Peyer's patch (tissue), 4 donors: ENCODE measurements at regions not wholly inside any gene's neighbourhood (a gene's known extent, or its start where the extent isn't known, plus 50 kb on each side); places are given as distances from the start of the nearest gene placed in this dataset.

Experiments
- DNase-seq, 3 donors: peaks; one replicate each; pipeline ENCODE4 v3.0.0-alpha.2; 2017 to 2019
- H3K27ac ChIP-seq, 4 donors: fragments of 200-600 bp; sonication (generic); one replicate each; pipeline ENCODE4 v1.5.1; 2016 to 2019
- H3K27me3 ChIP-seq, 2 donors: fragments of 200-600 bp; sonication (generic); one replicate each; pipeline ENCODE4 v1.5.1; 2019
- H3K36me3 ChIP-seq, 3 donors: fragments of 200-600 bp; sonication (generic); one replicate each; pipeline ENCODE4 v1.5.1; 2016 to 2019
- H3K4me1 ChIP-seq, 4 donors: fragments of 200-600 bp; sonication (generic); one replicate each; pipeline ENCODE4 v1.5.1; 2016 to 2019
- H3K4me3 ChIP-seq, 4 donors: fragments of 200-600 bp; sonication (generic); 1 replicate in 3 of 4; 2 replicates in 1 of 4; pipeline ENCODE4 v1.5.1; 2016 to 2019; ENCODE audit warnings: mild to moderate bottlenecking in 1 of 4
- H3K9me3 ChIP-seq, 4 donors: fragments of 200-600 bp; sonication (generic); one replicate each; pipeline ENCODE4 v1.5.1; 2016 to 2019; ENCODE audit warnings: mild to moderate bottlenecking in 1 of 4
- CTCF ChIP-seq, 6 experiments: fragments of 450-650 bp in 4 of 6; fragments of 200-600 bp in 2 of 6; sonication (generic) in 1 of 6; IDR thresholded peaks; one replicate each; pipeline ENCODE4 v1.5.1; 2017 to 2019; ENCODE audit warnings: antibody characterized with exemption in 6 of 6, mild to moderate bottlenecking in 3 of 6, moderate library complexity in 1 of 6
- POLR2A ChIP-seq, 2 donors: fragments of 450-650 bp; IDR thresholded peaks; one replicate each; pipeline ENCODE4 v1.5.1; 2017; ENCODE audit warnings: antibody characterized with exemption in 2 of 2, mild to moderate bottlenecking in 2 of 2, moderate library complexity in 2 of 2

GRCh38 chr5:106940986-106941385, 729.8 kb downstream of the EFNA5 start:
- DNase-seq = no peak
- TF ChIP-seq POLR2A (IDR thresholded peaks at IDR 0.05) = no peak
- no peak for TF ChIP-seq CTCF (IDR thresholded peaks at IDR 0.05)
- Histone ChIP-seq H3K36me3 (no peaks in the 10 kb centered on the region), H3K27me3 (no peaks in the 10 kb centered on the region), H3K27ac (no peak overlapping the region), H3K9me3 (no peaks in the 10 kb centered on the region), H3K4me1 (no peaks in the 10 kb centered on the region), H3K4me3 (no peak overlapping the region)

- H3K4me3 ChIP-seq = no peak overlapping the region
- no peaks in the 10 kb centered on the region for H3K4me1 ChIP-seq
- H3K27me3 ChIP-seq = no peaks in the 10 kb centered on the region
- H3K9me3 ChIP-seq = no peaks in the 10 kb centered on the region
- no peak for DNase-seq
- TF ChIP-seq POLR2A (IDR thresholded peaks at IDR 0.05) = no peak
- no peak for TF ChIP-seq CTCF (IDR thresholded peaks at IDR 0.05)
- H3K36me3 ChIP-seq = no peaks in the 10 kb centered on the region
- no peak overlapping the region for H3K27ac ChIP-seq
Observed at GRCh38 chr5:106940301-106940846, 730.4 kb downstream of the EFNA5 start.

DNA sequence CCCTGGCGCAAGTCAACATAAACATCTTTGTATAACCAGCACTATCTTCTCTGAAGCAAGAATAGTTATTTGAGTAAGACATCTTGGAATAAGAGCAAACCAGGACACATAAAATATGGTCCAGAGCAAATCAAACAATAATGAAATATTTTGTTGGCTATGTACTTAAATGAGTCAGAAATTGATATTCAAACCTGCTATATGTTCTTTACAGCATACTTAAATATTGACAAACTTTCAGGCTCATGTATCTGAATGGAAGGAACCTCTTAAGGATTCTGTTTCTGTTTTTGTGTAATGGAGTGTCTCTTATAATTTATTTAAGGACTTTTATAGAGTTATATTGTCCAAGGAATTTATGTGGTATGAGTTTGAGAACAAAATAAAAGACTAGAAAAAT, 747.3 kb downstream of the EFNA5 start:
- H3K9me3 ChIP-seq = no peaks in the 10 kb centered on the region
- no peaks in the 10 kb centered on the region for H3K36me3 ChIP-seq
- no peak for DNase-seq
- H3K4me3 ChIP-seq = no peak overlapping the region
- H3K27me3 ChIP-seq = no peaks in the 10 kb centered on the region
- no peak overlapping the region for H3K27ac ChIP-seq
- H3K4me1 ChIP-seq = no peaks in the 10 kb centered on the region
- no peak for TF ChIP-seq POLR2A (IDR thresholded peaks at IDR 0.05)
- TF ChIP-seq CTCF (IDR thresholded peaks at IDR 0.05) = no peak

DNA sequence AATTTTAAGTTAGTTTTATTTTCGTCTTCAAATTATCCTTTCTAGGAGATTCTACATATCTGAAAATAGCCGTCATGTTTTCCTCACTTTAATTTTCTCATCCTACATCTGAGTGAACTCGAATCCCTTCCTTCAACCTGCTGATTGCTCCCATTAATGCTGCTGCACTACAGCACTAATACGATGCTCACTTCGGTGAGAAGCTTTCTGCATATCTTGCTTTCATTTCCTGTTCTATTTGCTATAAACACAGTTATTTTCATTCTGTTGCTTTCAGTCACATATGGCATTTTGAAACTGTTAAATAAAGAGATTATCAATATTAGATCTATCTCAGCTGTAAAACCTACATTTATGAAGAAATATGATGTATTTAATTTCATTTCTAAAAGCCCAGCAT, 749.2 kb downstream of the EFNA5 start:
- Histone ChIP-seq H3K27ac (no peak overlapping the region), H3K4me3 (no peak overlapping the region), H3K9me3 (no peaks in the 10 kb centered on the region), H3K27me3 (no peaks in the 10 kb centered on the region), H3K4me1 (no peaks in the 10 kb centered on the region), H3K36me3 (no peaks in the 10 kb centered on the region)
- TF ChIP-seq CTCF (IDR thresholded peaks at IDR 0.05) (no peak), POLR2A (IDR thresholded peaks at IDR 0.05) (no peak)
- no peak for DNase-seq

GRCh38 chr5:106910486-106910885, 760.3 kb downstream of the EFNA5 start:
- Histone ChIP-seq H3K27ac (no peak overlapping the region), H3K36me3 (no peaks in the 10 kb centered on the region), H3K27me3 (no peaks in the 10 kb centered on the region), H3K4me1 (no peaks in the 10 kb centered on the region), H3K4me3 (no peak overlapping the region), H3K9me3 (no peaks in the 10 kb centered on the region)
- no peak for DNase-seq
- TF ChIP-seq CTCF (IDR thresholded peaks at IDR 0.05) (no peak), POLR2A (IDR thresholded peaks at IDR 0.05) (no peak)

- Histone ChIP-seq H3K4me3 (no peak overlapping the region), H3K4me1 (no peaks in the 10 kb centered on the region), H3K27ac (no peak overlapping the region), H3K36me3 (no peaks in the 10 kb centered on the region), H3K9me3 (no peaks in the 10 kb centered on the region), H3K27me3 (no peaks in the 10 kb centered on the region)
- TF ChIP-seq CTCF (IDR thresholded peaks at IDR 0.05) (no peak), POLR2A (IDR thresholded peaks at IDR 0.05) (no peak)
- DNase-seq = no peak
Observed at GRCh38 chr5:106909716-106910115, 761.0 kb downstream of the EFNA5 start.
